DOHH2 (cell line): ENCODE measurements at regions not wholly inside any gene's neighbourhood (a gene's known extent, or its start where the extent isn't known, plus 50 kb on each side); places are given as distances from the start of the nearest gene placed in this dataset.

Experiments used
- H3F3A ChIP-seq: fragments of 200-600 bp; sonication (generic), shearing (Covaris generic); 2 replicates; pipeline ENCODE4 v1.6.0; 2016; ENCODE audit warnings: antibody characterized with exemption, mild to moderate bottlenecking; ENCODE audit not compliant: control insufficient read depth, insufficient read depth
- H3K27ac ChIP-seq: fragments of 200-600 bp; sonication (generic); 2 replicates; pipeline ENCODE4 v1.5.1; 2014; ENCODE audit warnings: low read depth, mild to moderate bottlenecking, low read length, moderate library complexity
- H3K27me3 ChIP-seq: fragments of 200-600 bp; sonication (generic); 2 replicates; pipeline ENCODE4 v1.6.1; 2014; ENCODE audit warnings: mild to moderate bottlenecking, low read length, mixed read lengths; ENCODE audit not compliant: control insufficient read depth
- H3K36me3 ChIP-seq: fragments of 200-600 bp; sonication (generic); 2 replicates; pipeline ENCODE4 v1.6.1; 2014; ENCODE audit warnings: mild to moderate bottlenecking, low read length, moderate library complexity, mixed read lengths; ENCODE audit not compliant: control insufficient read depth
- H3K4me1 ChIP-seq: fragments of 200-600 bp; sonication (generic); 2 replicates; pipeline ENCODE4 v1.6.1; 2014; ENCODE audit warnings: mild to moderate bottlenecking, low read length, mixed read lengths; ENCODE audit not compliant: control insufficient read depth
- H3K4me2 ChIP-seq: fragments of 200-600 bp; sonication (generic); 2 replicates; pipeline ENCODE4 v1.6.0; 2014; ENCODE audit warnings: mild to moderate bottlenecking, low read length, moderate library complexity
- H3K4me3 ChIP-seq: fragments of 200-600 bp; sonication (generic); 2 replicates; pipeline ENCODE4 v1.5.1; 2014; ENCODE audit warnings: mild to moderate bottlenecking, low read length, mixed read lengths
- H3K79me2 ChIP-seq: fragments of 200-600 bp; sonication (generic); 2 replicates; pipeline ENCODE4 v1.6.1; 2014; ENCODE audit warnings: mild to moderate bottlenecking, low read length, mixed read lengths; ENCODE audit not compliant: control insufficient read depth
- H3K9me2 ChIP-seq: fragments of 200-600 bp; sonication (generic); replicated peaks from 2 replicates; pipeline ENCODE4 v1.6.1; 2014; ENCODE audit warnings: mild to moderate bottlenecking, low read length, mixed read lengths; ENCODE audit not compliant: control insufficient read depth
- H3K9me3 ChIP-seq: fragments of 200-600 bp; sonication (generic); 2 replicates; pipeline ENCODE4 v1.6.1; 2014; ENCODE audit warnings: antibody characterized with exemption, low read length, mixed read lengths; ENCODE audit not compliant: control insufficient read depth, insufficient read depth
- H4K20me1 ChIP-seq: fragments of 200-600 bp; sonication (generic); 2 replicates; pipeline ENCODE4 v1.6.0; 2014; ENCODE audit warnings: low read depth, mild to moderate bottlenecking, antibody characterized with exemption, low read length, moderate library complexity; ENCODE audit not compliant: control insufficient read depth, insufficient read depth
- EZH2phosphoT487 ChIP-seq: fragments of 200-600 bp; sonication (generic); IDR thresholded peaks from 2 replicates; pipeline ENCODE4 v1.6.1; 2017; ENCODE audit warnings: borderline replicate concordance, mild to moderate bottlenecking, antibody characterized with exemption, low read length, moderate library complexity, mixed read lengths
- TF ChIP-seq, protein P1 (sequence below): fragments of 200-600 bp; sonication (generic); IDR thresholded peaks from one replicate; pipeline ENCODE4 v1.5.1; 2014; ENCODE audit warnings: antibody characterized with exemption, mild to moderate bottlenecking, low read depth, low read length; ENCODE audit not compliant: poor library complexity, severe bottlenecking

DNA sequence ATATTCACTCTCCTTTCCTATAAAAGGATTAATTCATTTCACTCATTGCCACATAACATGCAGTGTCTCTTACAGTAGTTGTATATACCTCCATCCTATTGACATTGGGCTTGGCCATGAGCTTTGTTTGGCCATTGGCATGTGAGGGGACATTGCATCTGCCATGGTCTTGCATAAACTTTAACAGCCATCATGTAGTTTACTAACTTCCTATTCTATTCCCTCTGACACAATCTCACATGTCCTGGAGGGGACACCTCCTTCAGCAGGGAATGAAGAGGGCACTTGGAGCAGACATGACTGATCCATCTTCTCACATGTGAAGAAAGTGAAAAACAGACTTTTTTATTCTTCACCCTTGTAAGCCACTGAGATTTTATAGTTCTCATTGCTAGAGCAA lies 115.5 kb upstream of the MARCKS start:
- Histone ChIP-seq H3K27me3 (no peaks in the 10 kb centered on the region), H4K20me1 (no peaks in the 10 kb centered on the region), H3K79me2 (no peaks in the 10 kb centered on the region), H3K9me3 (no peaks in the 10 kb centered on the region), H3K4me1 (no peaks in the 10 kb centered on the region), H3K27ac (no peak overlapping the region), H3K9me2 (no peaks in the 10 kb centered on the region), H3F3A (no peaks in the 10 kb centered on the region), H3K4me2 (no peak overlapping the region), H3K36me3 (no peaks in the 10 kb centered on the region), H3K4me3 (no peak overlapping the region)
- no peak for TF ChIP-seq EZH2phosphoT487
- TF ChIP-seq, protein P1, sequence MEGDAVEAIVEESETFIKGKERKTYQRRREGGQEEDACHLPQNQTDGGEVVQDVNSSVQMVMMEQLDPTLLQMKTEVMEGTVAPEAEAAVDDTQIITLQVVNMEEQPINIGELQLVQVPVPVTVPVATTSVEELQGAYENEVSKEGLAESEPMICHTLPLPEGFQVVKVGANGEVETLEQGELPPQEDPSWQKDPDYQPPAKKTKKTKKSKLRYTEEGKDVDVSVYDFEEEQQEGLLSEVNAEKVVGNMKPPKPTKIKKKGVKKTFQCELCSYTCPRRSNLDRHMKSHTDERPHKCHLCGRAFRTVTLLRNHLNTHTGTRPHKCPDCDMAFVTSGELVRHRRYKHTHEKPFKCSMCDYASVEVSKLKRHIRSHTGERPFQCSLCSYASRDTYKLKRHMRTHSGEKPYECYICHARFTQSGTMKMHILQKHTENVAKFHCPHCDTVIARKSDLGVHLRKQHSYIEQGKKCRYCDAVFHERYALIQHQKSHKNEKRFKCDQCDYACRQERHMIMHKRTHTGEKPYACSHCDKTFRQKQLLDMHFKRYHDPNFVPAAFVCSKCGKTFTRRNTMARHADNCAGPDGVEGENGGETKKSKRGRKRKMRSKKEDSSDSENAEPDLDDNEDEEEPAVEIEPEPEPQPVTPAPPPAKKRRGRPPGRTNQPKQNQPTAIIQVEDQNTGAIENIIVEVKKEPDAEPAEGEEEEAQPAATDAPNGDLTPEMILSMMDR, result no peak

DNA sequence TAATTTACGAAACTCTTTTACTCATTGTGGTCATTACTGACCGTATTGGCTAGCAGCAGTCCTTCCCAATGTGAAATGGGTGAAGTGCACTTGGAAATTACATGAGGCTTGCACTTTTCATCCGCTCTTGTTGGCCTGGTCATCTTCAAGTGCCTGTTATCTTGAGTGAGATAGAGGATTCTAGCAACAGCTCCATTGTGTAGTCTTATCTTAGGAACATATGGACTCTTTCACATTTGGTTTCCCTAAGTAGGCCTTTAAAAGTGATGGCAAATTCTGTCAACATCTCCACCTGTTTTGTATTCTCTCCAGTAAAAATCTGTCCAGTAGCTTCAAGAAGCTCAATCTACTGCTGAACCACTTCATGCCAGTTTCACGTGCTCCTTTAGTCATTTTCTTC lies 114.8 kb upstream of the MARCKS start:
- Histone ChIP-seq H3K9me2 (no peaks in the 10 kb centered on the region), H3F3A (no peaks in the 10 kb centered on the region), H3K4me1 (no peaks in the 10 kb centered on the region), H3K4me3 (no peak overlapping the region), H3K4me2 (no peak overlapping the region), H4K20me1 (no peaks in the 10 kb centered on the region), H3K27me3 (no peaks in the 10 kb centered on the region), H3K27ac (no peak overlapping the region), H3K9me3 (no peaks in the 10 kb centered on the region), H3K79me2 (no peaks in the 10 kb centered on the region), H3K36me3 (no peaks in the 10 kb centered on the region)
- TF ChIP-seq, protein P1, result no peak
- TF ChIP-seq EZH2phosphoT487, result no peak

GRCh38 chr6:113744861-113745260 lies 112.3 kb upstream of the MARCKS start:
- no peaks in the 10 kb centered on the region for H3K9me2 ChIP-seq
- H3K4me3 ChIP-seq, result no peak overlapping the region
- no peaks in the 10 kb centered on the region for H3K9me3 ChIP-seq
- no peaks in the 10 kb centered on the region for H3K79me2 ChIP-seq
- H4K20me1 ChIP-seq, result no peaks in the 10 kb centered on the region
- H3K27me3 ChIP-seq, result no peaks in the 10 kb centered on the region
- H3F3A ChIP-seq, result no peaks in the 10 kb centered on the region
- H3K4me1 ChIP-seq, result no peaks in the 10 kb centered on the region
- TF ChIP-seq EZH2phosphoT487, result no peak
- TF ChIP-seq, protein P1, result no peak
- no peak overlapping the region for H3K4me2 ChIP-seq
- no peak overlapping the region for H3K27ac ChIP-seq
- no peaks in the 10 kb centered on the region for H3K36me3 ChIP-seq
